PC-9 (cell line): ENCODE measurements at regions not wholly inside any gene's neighbourhood (a gene's known extent, or its start where the extent isn't known, plus 50 kb on each side); places are given as distances from the start of the nearest gene placed in this dataset.
A peak's percentile ranks its signal among the peaks of the same experiment; 100 is the strongest.

Experiments
- BruUV-seq: library from RNA; stranded (reverse); fragments of 400-500 nt; replicated peaks from 2 replicates; lab custom pipeline; 2021; lab: Mats Ljungman, UMichigan
- CTCF ChIA-PET: fragments of 300-600 bp; sonication (Branson Sonifier 250); formaldehyde crosslinking; loops from one replicate; lab custom pipeline; 2022; ENCODE audit warnings: antibody characterized with exemption; lab: Charles Lee
- POLR2A ChIA-PET: fragments of 300-600 bp; sonication (Branson Sonifier 250); formaldehyde crosslinking; loops from one replicate; lab custom pipeline; 2022; ENCODE audit warnings: antibody characterized with exemption; ENCODE audit not compliant: unreplicated experiment; lab: Charles Lee
- DNase-seq, 2 experiments: peaks; one replicate each; pipeline versions ENCODE4 v3.0.0 to v3.0.0-alpha.2; 2015 to 2022; ENCODE audit warnings: mixed read lengths in 1 of 2
- H2AFZ ChIP-seq: fragments of 200-600 bp; sonication (generic); 2 replicates; pipeline ENCODE4 v1.8.1; 2017; ENCODE audit warnings: antibody characterized with exemption
- H3F3A ChIP-seq: fragments of 200-600 bp; sonication (generic); 2 replicates; pipeline ENCODE4 v1.8.1; 2017; ENCODE audit warnings: antibody characterized with exemption, mild to moderate bottlenecking, low read depth; ENCODE audit not compliant: insufficient read depth
- H3K27ac ChIP-seq: fragments of 200-600 bp; sonication (generic); 2 replicates; pipeline ENCODE4 v1.6.1; 2016; ENCODE audit warnings: mixed run types
- H3K27me3 ChIP-seq: fragments of 200-600 bp; sonication (generic); 2 replicates; pipeline ENCODE4 v1.6.1; 2016; ENCODE audit warnings: low read depth, mixed run types; ENCODE audit not compliant: insufficient read depth
- H3K36me3 ChIP-seq: fragments of 200-600 bp; sonication (generic); 2 replicates; pipeline ENCODE4 v1.6.1; 2016; ENCODE audit warnings: low read depth, mixed run types
- H3K4me1 ChIP-seq: fragments of 200-600 bp; sonication (generic); replicated peaks from 2 replicates; pipeline ENCODE4 v1.6.1; 2016; ENCODE audit warnings: mixed run types; ENCODE audit not compliant: insufficient read depth
- H3K4me2 ChIP-seq: fragments of 200-600 bp; sonication (generic); 2 replicates; pipeline ENCODE4 v1.6.1; 2017; ENCODE audit warnings: mixed run types
- H3K4me3 ChIP-seq: fragments of 200-600 bp; sonication (generic); 2 replicates; pipeline ENCODE4 v1.6.1; 2016; ENCODE audit warnings: mixed run types
- H3K79me2 ChIP-seq: fragments of 200-600 bp; sonication (generic); 2 replicates; pipeline ENCODE4 v1.6.1; 2017; ENCODE audit warnings: low read depth, mixed run types
- H3K9me2 ChIP-seq: fragments of 200-600 bp; sonication (generic); 2 replicates; pipeline ENCODE4 v1.8.1; 2017; ENCODE audit warnings: mild to moderate bottlenecking; ENCODE audit not compliant: insufficient read depth
- H3K9me3 ChIP-seq: fragments of 200-600 bp; sonication (generic); 2 replicates; pipeline ENCODE4 v1.8.1; 2016; ENCODE audit warnings: low read depth; ENCODE audit not compliant: insufficient read depth
- H4K20me1 ChIP-seq: fragments of 200-600 bp; sonication (generic); 2 replicates; pipeline ENCODE4 v1.8.1; 2017; ENCODE audit not compliant: insufficient read depth
- EZH2 ChIP-seq: fragments of 200-600 bp; sonication (generic); IDR thresholded peaks from 2 replicates; pipeline ENCODE4 v1.8.0; 2017; ENCODE audit warnings: antibody characterized with exemption, low read depth
- intact Hi-C: fragments of 100-400 bp; cut with micrococcal nuclease; formaldehyde crosslinking; loops from one replicate; pipeline ENCODE4 v1.10.0; 2022; ENCODE audit not compliant: unreplicated experiment
- TF ChIP-seq, protein P1 (sequence below): fragments of 200-600 bp; sonication (generic); conservative IDR thresholded peaks from 2 replicates; pipeline ENCODE4 v1.6.1; 2017; ENCODE audit warnings: mixed run types, antibody characterized with exemption, mild to moderate bottlenecking, moderate library complexity

DNA sequence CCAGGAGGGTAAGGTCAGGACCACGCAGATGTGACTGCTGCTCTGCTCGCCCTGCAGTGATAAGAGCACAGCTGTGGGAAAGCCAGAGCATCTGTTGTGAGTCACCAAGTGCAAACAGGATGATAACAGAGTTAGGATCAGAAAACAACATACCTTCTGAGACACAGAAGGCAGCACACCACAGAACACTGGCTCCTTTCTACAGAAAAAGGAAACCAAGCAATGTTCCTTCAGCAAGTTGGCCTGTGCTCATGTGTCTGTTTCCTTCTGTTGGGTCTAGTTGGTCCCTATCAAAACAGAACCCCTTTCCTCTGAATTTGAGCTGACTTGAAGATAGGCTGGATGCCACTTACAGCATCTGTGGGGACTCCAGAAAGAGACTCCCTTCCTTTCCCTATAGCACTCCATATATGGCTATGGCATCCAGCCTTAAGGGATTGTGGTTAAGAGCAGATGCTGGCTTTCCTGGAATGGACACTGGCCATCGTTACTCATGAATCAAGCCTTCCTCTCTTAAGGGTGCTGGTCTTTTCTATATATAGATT lies 440.7 kb upstream of the THBS1 start:
- Histone ChIP-seq H3F3A (peaks cover 13% of the 10 kb centered on the region; the same call in 1 of the 2 replicates), H3K9me2 (no peaks in the 10 kb centered on the region), H3K4me2 (peak overlapping the region; percentile 26; the same call in 1 of the 2 replicates), H3K9me3 (no peaks in the 10 kb centered on the region; the same call in 1 of the 2 replicates), H2AFZ (no peak overlapping the region), H3K79me2 (no peaks in the 10 kb centered on the region), H3K27ac (peak overlapping the region; percentile 66), H3K36me3 (no peaks in the 10 kb centered on the region), H3K4me1 (peaks cover 24% of the 10 kb centered on the region), H4K20me1 (no peaks in the 10 kb centered on the region), H3K4me3 (no peak overlapping the region), H3K27me3 (no peaks in the 10 kb centered on the region)
- POLR2A ChIA-PET, result interaction anchor here (0.7 kb wide), 2 partner anchors 13 to 572 kb away, joined by 5 to 13 read pairs; no protein-coding TSS in a partner anchor
- TF ChIP-seq, protein P1, sequence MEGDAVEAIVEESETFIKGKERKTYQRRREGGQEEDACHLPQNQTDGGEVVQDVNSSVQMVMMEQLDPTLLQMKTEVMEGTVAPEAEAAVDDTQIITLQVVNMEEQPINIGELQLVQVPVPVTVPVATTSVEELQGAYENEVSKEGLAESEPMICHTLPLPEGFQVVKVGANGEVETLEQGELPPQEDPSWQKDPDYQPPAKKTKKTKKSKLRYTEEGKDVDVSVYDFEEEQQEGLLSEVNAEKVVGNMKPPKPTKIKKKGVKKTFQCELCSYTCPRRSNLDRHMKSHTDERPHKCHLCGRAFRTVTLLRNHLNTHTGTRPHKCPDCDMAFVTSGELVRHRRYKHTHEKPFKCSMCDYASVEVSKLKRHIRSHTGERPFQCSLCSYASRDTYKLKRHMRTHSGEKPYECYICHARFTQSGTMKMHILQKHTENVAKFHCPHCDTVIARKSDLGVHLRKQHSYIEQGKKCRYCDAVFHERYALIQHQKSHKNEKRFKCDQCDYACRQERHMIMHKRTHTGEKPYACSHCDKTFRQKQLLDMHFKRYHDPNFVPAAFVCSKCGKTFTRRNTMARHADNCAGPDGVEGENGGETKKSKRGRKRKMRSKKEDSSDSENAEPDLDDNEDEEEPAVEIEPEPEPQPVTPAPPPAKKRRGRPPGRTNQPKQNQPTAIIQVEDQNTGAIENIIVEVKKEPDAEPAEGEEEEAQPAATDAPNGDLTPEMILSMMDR, result no peak
- TF ChIP-seq EZH2, result no peak
- DNase-seq, result peak; percentile 51 to 73
- CTCF ChIA-PET, result interaction anchor here (1.4 kb wide), 1 partner anchor 10 kb away, joined by 3 read pairs; no protein-coding TSS in a partner anchor
- no TSS peak for BruUV-seq
- intact Hi-C loops, result no loop called here

DNA sequence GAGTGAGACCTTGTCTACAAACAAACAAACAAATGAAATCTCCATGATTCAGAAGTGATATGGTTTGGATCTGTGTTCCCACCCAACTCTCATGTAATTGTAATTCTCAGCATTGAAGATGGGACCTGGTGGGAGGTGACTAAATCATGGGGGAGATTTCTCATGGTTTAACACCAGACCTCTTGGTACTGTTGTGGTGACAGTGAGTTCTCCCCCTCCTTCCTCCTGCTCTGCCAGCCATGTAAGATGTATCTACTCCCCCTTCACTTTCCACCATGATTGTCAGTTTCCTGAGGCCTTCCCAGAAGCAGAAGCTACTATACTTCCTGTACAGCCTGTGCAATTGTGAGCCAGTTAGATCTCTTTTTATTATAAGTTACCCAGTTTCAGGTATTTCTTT lies 438.4 kb upstream of the THBS1 start:
- H4K20me1 ChIP-seq, result no peaks in the 10 kb centered on the region
- H3K9me3 ChIP-seq, result no peaks in the 10 kb centered on the region
- H3K4me2 ChIP-seq, result no peak overlapping the region
- ChIA-PET POLR2A (interaction anchor here (0.6 kb wide), 1 partner anchor 443 kb away, joined by 4 read pairs; no protein-coding TSS in a partner anchor), CTCF (no interaction called here)
- DNase-seq, result no peak
- H3K4me1 ChIP-seq, result peaks cover 37% of the 10 kb centered on the region
- intact Hi-C loops, result no loop called here
- H3K27ac ChIP-seq, result no peak overlapping the region
- no peak for TF ChIP-seq EZH2
- TF ChIP-seq, protein P1, result no peak
- no peaks in the 10 kb centered on the region for H3K79me2 ChIP-seq
- H3K4me3 ChIP-seq, result no peak overlapping the region
- no TSS peak for BruUV-seq
- no peaks in the 10 kb centered on the region for H3K9me2 ChIP-seq
- H3K36me3 ChIP-seq, result no peaks in the 10 kb centered on the region
- no peak overlapping the region for H2AFZ ChIP-seq
- peaks cover 13% of the 10 kb centered on the region; the same call in 1 of the 2 replicates for H3F3A ChIP-seq
- H3K27me3 ChIP-seq, result no peaks in the 10 kb centered on the region

DNA sequence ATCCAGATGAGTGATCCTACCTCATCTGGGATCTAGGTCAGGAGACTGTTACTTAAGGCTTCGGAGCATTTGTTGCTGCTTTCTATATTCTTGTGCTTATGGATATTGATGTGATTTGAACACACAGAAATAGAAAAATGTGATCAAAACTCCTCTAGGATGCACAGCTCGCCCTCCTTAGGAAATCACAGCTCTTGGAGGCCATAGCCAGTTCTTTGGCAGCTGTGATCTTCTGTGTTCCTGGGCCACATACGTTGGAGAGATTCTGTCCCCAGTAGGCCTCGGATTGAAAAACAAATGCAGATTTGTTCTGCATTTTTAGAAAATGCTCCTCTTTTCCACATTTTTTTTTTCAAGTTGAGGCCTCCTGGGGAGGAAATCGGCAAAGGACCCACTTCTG lies 437.4 kb upstream of the THBS1 start:
- POLR2A ChIA-PET, result no interaction called here
- no peaks in the 10 kb centered on the region for H3K9me2 ChIP-seq
- H4K20me1 ChIP-seq, result no peaks in the 10 kb centered on the region
- CTCF ChIA-PET, result no interaction called here
- H3F3A ChIP-seq, result peaks cover 13% of the 10 kb centered on the region; the same call in 1 of the 2 replicates
- H3K27me3 ChIP-seq, result no peaks in the 10 kb centered on the region
- no peak overlapping the region for H2AFZ ChIP-seq
- H3K4me2 ChIP-seq, result no peak overlapping the region
- no TSS peak for BruUV-seq
- intact Hi-C loops, result no loop called here
- H3K36me3 ChIP-seq, result no peaks in the 10 kb centered on the region
- H3K4me3 ChIP-seq, result no peak overlapping the region
- peaks cover 37% of the 10 kb centered on the region for H3K4me1 ChIP-seq
- no peak for TF ChIP-seq EZH2
- TF ChIP-seq, protein P1, result no peak
- H3K9me3 ChIP-seq, result no peaks in the 10 kb centered on the region
- H3K27ac ChIP-seq, result no peak overlapping the region
- DNase-seq, result no peak
- no peaks in the 10 kb centered on the region for H3K79me2 ChIP-seq
